ENCODE measurements at regions not wholly inside any gene's neighbourhood (a gene's known extent, or its start where the extent isn't known, plus 50 kb on each side); places are given as distances from the start of the nearest gene placed in this dataset.
A peak's percentile ranks its signal among the peaks of the same experiment; 100 is the strongest.

DNA sequence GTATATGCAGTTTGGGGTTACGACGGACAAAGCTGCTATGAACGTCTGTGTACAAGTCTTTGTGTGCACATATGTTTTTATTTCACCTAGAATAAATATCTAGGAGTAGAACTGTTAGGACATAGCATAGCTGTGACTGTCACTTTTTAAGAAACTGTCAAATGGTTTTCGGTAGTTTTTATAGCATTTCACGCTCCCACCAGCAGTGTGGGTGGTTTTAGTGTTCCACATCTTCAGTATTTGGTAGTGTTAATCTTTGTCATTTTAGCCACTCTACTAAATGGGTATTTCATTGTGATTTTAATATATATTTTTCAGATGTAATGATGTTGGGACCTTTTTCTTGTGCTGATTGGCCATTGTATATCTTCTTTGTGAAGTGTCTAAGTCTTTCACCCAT is 109.1 kb upstream of the BCAT1 start:
- DNase-seq: no peak

DNA sequence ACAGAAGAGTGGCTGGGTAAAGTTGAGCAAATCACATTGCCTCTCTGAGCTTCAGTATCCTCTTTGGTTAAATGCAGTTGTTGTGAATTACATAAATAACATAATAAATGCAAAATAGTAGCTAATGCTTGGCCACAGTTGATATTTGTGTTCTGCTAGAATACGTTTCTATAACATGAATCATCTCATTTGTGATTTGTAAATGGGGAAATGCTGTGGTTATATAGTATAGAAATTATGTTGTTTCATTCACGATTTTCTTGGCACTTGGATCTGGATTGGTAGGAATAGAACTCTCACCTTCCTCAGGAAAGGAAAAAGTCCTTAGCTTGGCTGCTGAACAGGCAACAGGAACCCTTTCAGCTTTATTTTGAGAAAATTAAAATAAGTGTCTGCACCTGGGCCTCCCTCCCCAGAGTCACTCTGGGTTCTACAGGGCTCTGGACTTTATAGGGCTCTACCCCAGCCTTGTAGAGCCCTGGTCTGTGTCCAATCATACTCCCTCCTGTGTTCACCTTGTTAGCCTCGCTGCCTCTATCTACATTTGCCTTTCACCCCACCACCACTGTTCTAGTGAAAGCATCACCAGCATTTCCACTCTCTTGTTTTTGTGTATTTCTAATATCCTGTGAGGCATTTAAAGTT is 107.7 kb upstream of the BCAT1 start:
- no peak for DNase-seq

DNA sequence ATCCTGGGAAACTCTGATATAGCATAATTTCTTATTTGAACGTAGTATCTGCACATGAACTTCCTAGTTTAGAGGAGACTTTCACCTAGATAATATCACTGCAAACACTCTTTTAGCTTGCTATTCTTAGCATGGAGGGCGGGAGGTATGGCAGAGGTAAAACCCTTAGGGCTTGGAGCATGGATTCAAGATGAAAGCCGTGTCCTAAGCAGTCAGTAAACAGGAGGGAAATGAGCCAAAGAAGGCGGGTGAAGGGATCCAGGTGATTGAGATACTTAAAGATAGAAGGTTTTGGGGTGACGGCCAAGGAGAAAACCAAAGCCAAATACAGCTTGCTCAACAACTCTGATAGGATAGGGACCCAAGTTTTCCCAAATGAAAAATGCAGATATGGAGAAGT is 107.1 kb upstream of the BCAT1 start:
- DNase-seq: no peak

DNA sequence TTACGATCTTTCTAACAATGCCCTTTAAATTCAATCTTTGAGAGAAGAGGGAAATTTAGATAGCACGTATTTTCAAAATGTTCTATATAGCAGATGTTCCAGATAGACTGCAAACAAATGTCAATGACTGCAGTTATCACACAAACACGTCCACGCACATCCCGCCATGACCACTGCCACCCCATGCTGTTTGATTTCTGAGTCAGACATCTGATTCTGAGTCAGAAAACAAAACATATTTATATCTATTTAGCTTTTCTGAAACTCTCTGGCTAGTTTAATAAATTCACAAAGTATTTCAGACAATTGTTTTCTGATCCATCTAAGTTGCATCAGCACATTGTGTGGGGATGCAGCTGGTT is 105.9 kb upstream of the BCAT1 start:
- peak; percentile 69 for DNase-seq

DNA sequence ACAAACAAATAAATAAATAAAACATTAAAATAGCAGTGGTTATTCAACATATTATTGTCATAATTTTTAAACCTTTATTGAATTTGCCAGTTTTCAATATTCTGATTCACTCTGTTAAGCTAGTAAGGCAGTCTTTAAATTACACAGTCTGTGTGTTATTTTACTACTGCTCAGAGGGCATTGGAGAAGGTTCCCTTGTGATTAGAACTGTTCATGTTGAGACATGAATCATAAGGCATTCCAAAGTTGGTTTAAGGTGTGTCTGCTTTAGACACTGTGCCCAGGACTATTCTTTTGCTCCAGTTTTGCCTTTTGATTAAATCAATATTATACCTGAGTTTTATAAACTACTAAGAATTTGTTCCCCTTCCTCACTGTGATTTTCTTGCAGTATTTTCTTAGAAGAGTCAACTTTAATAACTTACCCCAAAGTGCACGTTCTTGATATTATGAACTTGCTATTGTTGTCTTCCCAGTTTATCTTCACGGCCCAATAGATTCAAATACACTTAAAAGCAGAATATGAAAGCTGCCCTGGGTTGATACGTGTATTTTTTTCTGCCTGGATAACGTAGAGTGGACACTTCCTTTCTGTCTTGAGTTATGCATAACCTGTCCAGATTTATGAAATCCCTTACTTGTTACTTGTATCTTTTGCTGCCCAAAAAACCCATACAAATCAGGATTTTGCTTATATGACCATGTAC is 105.3 kb upstream of the BCAT1 start:
- no peak for DNase-seq

DNA sequence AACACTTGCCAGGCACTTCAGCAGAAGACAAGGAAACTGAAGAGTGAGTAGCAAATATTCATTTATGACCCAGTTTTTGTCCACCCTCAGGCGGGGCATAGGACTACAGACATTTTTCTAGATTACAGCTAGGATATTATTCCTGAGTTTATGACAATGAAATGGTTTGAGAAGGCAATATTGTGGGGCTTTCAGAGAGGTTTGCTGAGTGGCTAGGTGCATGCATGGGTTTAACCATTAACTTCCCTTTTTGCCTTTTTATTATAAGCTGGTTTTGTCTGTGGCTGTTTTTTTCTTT is 104.0 kb upstream of the BCAT1 start:
- no peak for DNase-seq

DNA sequence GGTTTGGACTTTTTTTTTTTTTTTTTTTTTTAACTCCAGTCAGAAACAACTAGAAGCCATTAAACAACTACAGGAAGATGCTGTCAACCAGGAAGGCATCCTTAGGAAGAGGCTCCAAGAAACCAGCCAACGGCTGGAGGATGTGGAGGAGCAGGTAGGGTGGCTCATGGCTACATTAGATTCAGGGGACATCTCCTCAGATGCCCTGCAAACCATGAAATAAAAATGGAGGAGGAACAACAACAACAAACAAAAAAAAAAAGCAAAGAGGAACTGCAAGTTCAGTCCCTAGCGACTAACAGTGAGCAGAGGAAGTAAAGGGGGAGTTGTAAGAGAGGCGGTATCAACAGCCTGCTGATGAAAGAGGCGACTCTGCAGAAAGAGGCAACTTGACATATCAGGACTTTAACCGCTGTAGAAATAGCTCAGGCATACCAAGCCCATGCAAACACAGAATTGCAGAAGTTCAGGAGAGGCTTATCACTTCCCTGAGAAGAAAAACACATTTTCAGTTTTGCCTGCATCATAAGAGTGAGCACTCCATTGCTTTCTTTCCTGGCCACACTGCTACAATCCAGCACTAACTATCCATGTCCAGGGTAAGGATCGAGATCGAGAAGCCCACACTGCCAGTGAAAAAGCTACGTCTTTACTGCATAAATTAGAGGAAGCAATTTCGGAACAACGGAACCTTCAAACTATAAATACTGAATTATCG is 103.5 kb upstream of the BCAT1 start:
- peak; percentile 51 for DNase-seq

DNA sequence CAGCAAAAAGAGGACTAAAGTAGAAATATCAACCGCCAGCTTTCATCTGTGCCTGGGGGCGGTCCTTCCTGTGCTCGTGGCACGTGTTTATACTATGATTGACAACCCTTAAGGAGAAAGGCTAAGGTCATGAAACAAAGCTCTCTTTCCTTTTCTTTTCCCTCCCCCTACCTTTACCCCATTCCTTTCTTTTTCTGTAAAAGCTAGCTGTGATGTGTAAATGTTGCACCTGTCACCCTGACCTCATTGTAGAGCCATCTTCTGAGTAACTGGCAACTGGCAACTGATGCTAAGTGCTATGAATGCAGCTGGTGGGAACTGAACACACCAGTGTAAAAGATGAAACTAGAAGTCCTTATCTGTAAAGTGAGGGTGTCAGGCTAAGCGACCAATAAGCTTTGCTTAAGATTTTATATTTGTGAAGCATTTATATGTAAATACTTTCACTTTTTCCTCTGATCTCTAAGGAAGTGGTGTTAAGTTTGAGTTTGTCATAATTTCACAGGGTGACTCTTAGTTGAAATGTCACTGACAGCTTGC is 102.8 kb upstream of the BCAT1 start:
- DNase-seq: peak; percentile 56

DNA sequence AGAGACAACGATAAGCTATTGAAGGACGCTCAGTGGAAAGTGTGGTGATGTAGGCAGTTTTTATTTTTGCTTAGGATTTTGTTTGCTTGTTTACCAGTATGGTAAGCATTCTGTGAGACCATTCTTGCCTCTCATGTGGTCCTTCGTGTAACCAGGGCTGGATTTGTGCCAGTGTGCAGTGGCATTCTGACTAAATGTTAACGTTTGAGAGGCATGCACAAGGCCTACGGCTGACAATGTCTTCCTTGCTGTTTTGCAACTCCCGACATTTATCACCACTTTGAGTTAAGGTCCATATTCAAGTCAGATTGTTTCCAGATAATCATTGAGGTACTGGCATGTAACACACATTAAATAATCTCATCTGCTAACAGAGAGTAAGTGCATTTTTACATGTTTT is 102.3 kb upstream of the BCAT1 start:
- DNase-seq: peak; percentile 43

DNA sequence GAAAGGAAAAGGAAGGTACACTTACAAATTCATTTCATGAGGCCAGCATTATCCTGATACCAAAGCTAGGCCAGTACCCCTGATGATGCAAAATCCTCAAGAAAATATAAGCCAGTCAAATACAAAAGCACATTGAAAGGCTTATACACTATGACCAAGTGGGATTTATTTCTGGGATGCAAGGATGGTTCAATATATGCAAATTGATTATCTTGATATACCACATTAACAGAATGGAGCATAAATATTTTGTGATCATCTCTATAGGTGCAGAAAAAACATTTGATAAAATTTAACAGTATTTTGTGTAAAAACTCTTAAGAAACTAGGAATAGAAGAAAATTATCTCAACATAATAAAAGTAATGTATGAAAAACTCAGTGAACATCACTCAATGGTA is 97.0 kb upstream of the BCAT1 start:
- no peak for DNase-seq

DNA sequence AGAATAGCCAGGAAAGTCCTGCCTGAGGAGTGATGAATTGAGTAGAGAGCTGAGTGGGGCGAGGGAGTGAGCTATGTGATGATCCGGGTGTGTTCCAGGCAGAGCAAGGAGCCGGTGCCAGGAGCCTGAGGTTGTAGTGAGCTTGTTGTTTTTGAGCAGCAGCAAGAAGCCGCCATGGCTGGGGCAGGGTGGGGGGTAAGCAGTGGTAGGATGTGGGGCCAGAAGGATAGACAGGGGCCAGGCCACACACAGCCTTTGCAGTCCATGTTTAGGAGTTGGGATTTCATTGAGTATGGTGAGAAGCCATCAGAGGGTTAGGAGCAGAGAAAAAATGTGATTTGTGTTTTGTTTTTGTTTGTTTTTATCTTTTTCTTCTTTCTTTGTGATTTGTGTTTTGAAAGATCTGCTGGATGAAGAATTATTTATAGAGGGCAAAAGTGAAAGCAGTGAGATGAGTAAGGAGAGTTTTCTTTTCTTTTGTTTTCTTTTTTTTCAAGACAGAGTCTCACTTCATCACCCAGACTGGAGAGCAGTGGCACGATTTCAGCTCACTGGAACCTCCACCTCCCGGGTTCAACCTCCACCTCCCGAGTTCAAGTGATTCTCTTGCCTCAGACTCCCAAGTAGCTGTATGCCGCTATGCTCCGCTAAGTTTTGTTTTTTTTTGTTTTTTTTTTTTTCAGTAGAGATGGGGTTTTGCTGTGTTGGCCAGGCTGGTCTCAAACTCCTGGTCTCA is 92.3 kb upstream of the BCAT1 start:
- DNase-seq: no peak

DNA sequence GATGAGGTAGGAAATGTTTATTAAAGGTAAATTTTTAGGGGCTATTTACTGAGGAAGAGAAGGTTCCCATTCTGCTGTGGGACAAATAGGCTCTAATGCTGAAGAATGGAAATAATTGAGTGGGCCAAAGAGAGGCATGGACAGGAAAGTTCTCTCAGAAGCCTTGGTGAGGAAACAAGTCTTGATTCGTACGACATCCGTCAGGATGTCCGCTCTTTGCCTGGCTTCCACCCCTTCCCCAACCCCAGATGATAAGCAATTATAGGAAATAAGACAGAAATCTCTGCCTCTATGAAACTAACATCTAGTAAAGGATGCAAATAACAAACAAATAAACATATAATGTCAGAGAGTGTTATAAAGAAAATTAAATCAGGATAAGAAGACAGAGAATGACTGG is 91.7 kb upstream of the BCAT1 start:
- no peak for DNase-seq

DNA sequence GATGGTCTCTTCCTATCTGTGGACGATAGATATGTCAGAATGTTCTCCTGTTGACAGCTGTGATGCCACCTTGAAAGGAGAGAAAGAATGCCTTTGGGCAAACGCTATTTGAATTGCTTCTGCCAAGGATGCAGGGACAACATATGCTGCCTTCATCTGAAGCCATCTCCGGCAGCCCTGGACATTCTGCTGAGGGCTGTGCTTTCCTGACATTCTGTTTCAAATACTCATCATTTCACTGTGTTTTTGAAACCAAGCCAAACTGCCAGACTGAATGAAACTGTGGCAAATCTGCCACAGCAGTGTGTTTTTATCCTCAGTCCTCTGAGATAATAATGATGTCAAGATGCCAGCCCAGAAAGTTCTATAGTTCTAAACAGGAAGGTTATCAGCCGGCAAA is 85.8 kb upstream of the BCAT1 start:
- no peak for DNase-seq

DNA sequence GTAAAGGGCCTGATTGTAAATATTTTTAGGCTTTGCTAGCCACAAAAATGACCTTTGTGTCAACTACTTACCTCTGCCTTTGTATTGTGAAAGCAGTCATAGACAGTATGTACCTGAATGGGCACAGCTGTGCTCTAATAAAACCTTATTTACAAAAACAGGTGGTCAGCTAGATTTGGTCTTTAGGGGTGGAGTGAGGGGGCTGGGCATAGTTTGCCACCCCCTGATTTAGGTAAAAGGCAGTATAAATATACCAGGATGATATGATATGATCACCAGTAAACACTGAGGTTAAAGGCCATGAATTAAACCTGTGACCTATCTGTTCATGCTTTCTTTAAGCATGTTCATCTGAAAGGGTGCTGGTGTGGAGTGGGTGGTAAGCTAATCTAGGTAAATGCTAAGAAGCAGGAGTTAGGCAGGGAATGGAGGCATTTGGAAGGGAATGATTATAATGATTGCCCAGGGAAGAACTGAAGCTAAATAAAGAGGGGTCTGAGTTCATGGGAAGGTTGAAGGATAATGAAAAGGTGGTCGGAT is 77.1 kb upstream of the BCAT1 start:
- no peak for DNase-seq

DNA sequence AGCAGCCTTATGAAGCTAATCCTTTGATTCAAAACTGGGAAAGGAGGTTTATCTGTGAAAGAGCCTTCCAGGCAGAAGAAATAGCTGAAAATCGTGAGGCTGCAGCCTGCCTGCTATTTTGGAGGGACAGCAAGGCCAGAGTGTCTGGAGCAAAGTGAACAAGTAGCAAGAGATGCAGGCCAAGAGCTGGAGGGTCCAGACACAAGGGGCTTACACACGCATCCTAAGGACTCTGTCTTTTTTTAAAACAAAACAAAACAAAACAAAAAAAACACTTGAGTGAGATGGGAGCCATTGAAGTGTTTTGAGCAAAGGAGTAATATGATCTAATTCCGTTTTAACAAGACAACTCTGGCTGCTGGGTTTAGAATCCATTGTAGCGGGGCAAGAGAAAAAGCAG is 76.4 kb upstream of the BCAT1 start:
- DNase-seq: no peak

DNA sequence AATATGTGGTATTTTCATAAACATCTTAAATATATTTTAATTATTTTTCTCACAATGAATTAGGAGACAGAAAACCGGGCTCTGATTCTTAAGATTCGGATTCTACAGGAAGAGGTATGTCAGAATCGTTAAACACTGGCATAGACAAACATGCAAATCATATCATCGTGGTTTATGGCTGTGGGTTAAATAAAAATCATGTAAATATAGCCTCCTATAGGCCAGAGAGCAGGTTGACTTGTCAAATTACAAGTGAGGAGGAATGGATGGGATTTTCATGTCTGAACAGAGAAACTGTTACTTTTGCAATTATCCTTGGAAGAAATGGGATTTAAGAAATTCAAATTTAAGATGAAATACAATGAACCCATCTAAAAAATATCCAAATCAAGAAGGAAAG is 74.9 kb upstream of the BCAT1 start:
- no peak for DNase-seq

DNA sequence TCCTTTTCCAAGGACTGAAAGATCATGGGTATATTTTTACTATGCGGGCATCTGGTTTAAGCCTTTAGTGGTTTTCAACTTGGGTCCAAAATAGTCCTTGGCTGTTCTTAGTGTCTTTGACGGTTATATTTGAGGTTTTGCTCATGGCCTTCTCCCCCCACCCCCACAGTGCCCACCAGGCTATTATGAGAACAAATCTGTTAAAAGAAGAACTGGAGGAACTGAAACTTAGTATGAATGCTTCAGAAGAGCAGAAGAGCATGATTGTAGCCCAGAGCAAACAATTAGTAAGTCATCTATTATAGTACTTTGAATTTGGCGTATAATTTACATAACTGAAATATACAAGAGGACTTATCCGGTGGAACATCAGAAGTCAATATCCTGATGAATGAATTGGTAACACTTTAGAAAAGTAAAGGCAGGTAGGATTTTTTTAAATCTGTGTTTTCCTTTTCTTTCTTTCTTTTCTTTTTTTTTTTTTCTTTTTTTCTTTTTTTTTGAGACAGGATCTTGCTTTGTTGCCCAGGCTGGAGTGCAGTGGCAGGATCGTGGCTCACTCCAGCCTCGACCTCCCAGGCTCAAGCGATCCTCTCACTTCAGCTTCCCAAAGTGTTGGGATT is 71.8 kb upstream of the BCAT1 start:
- no peak for DNase-seq

DNA sequence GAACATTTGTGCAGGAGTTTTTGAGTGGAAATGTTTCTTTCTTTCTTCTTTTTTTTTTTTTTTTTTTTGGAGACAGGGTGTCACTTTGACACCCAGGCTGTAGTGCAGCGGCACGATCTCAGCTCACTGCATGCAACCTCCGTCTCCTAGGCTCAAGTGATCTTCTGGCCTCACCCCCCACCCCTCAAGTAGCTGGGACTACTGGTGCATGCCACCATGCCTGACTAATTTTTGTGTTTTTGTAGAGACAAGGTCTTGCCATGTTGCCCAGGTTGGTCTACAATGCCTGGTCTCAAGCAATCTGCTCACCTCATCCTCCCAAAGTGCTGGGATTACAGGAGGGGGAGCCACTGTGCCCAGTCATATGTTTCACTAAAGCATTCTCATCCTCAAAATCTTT is 69.2 kb upstream of the BCAT1 start:
- no peak for DNase-seq

DNA sequence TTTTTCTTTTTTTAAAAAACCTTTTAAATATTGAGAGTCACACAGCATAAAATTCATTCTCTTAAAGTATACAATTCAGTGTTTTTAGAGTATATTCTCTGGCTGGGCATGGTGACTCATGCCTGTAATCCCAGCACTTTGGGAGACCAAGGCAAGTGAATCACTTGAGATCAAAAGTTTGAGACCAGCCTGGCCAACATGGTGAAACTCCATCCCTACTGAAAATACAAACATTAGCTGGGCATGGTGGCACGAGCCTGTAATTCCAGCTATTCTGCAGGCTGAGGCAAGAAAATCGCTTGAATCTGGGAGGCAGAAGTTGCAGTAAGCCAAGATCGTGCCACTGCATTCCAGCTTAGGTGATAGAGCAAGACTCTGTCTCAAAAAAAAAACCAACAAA is 68.4 kb upstream of the BCAT1 start:
- DNase-seq: no peak

DNA sequence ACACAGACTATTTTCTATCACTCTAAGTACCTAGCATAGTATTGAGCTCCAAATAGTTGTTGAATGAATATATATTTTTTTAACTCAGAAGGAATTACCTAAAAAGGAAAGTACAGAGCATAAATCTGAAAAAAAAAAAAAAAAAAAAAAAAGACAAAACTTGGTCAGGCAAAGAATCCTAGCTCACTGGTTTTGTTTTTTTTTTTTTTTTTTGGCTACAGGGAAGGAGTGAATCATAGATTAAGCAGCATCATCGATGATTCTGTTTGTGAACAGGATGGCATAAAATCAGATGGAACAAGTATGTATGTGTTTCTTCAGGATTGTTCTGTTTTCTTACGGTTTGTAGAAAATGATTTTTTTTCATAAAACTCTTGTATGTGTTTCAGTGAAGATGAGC is 66.1 kb upstream of the BCAT1 start:
- no peak for DNase-seq

DNA sequence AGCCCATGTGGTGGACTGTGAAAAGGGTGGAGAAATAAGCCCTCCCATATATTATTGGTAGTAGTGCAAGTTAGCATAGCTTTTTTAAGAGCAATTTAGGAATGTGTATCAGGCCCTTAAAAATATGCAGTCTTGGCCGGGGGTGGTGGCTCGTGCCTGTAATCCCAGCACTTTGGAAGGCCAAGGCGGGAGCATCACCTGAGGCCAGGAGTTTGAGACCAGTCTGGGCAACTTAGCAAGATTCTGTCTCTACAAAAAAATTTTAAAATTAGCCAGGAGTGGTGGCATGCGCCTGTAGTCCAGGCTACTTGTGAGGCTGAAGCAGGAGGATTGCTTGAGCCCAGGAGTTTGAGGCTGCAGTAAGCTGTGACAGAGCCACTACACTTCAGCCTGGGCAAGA is 64.2 kb upstream of the BCAT1 start:
- no peak for DNase-seq

DNA sequence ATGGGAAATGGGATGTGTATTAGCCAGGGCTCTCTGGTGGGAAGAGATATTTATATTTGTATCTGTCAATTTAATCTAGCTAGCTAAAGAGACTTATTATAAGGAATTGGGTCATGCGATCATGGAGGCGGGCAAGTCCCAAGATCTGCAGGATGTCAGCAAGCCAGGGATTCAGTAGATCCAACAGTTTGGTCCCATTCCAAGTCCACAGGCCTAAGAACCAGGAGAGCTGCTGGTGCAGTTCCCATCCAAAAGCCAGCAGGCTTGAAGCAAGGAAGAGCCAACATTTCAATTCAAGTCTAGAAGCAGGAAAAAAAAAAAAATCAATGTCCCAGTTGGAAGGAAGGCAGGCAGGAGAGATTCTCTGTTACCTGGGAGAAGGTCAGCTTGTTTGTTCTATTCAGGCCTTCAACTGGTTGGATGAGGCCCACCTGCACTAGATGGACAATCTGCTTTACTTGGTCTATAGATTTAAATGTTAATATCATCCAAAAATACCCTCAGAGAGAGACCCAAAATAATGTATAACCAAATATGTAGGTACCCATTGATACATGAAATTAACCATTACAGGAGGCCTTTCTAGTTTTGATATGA is 60.7 kb upstream of the BCAT1 start:
- no peak for DNase-seq

DNA sequence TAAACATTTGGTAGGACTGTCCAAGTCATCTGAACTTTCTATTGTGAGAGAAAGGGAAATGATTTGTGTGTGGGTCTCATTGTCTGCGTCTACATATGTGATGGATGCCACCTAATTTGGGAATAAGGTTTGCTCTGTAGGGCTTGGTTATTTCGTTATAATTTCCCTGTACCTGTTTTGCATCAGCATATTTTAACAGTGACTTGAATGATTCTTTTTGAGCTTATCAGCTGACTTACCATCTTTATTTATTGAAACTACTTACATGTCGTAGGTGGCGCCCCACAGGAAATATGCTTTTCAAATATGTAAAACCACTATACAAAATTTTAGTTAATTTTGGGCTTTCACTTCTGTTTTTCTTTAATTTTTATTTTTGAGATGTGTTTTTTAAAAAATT is 56.5 kb upstream of the BCAT1 start:
- DNase-seq: no peak
